Stomach (tissue), 4 donors: ENCODE measurements at regions not wholly inside any gene's neighbourhood (a gene's known extent, or its start where the extent isn't known, plus 50 kb on each side); places are given as distances from the start of the nearest gene placed in this dataset.

Source experiments
- CTCF ChIP-seq, 7 experiments: fragments of 450-650 bp in 4 of 7; fragments of 200-600 bp in 3 of 7; sonication (generic) in 3 of 7; IDR thresholded peaks; one replicate each; pipeline ENCODE4 v1.5.1; 2016 to 2019; ENCODE audit warnings: antibody characterized with exemption in 7 of 7, control low read depth in 2 of 7, mild to moderate bottlenecking in 1 of 7
- POLR2A ChIP-seq, 4 donors: fragments of 450-650 bp; IDR thresholded peaks; one replicate each; pipeline ENCODE4 v1.6.1; 2016; ENCODE audit warnings: antibody characterized with exemption in 4 of 4, control low read depth in 2 of 4, mild to moderate bottlenecking in 1 of 4, moderate library complexity in 1 of 4

- no peak for TF ChIP-seq POLR2A (IDR thresholded peaks at IDR 0.05)
- TF ChIP-seq CTCF (IDR thresholded peaks at IDR 0.05), result peak in 5 of 7 experiments; percentile 7 to 32 (median 24)
These were observed 130.4 kb upstream of the CPEB2 start for GRCh38 chr4:14871676-14872430.
